Medulla oblongata (tissue), 1 donor: ENCODE measurements at regions not wholly inside any gene's neighbourhood (a gene's known extent, or its start where the extent isn't known, plus 50 kb on each side); places are given as distances from the start of the nearest gene placed in this dataset.
"Not testable (repeated sequence)": the region's sequence is repeated elsewhere in the genome, so short reads cannot be mapped to it uniquely, and the experiment has no call there.

ENCODE experiments used
- DNase-seq: peaks from one replicate; pipeline ENCODE4 v3.0.0-alpha.2; 2015; ENCODE audit errors: extremely low spot score

DNA sequence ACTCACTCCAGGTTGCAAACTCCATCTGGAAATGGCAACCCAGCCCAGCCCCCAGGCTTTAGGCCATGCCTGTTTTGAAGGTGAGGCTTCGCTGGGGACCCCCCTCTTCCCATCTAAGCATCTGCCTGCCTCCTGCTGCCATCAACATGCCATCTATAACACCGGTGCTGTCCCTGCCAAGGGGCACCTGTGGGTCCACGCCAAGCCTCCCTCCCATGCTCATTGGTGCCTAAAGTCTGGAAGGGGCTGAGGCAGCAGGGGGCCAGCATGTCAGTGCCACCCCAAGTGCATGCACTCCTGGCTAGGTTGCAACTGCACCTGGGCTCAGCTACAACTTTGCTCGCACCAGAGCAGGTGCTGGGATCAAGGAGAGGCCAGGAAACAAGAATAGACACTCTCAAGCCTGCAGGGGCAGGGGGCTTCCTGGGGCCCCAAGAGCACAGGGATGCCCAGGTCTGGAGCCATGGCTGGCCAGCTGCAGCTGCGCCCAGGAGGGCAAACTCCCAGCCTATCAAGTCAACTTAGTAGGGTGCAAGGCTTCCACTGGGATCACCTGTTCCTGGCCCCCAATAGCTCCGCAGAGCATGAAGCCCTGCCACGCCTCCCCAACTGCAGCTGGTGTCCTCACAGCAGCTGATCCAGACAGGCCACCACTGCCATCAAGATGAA, 151.3 kb upstream of the HSF2 start:
- no peak for DNase-seq

DNA sequence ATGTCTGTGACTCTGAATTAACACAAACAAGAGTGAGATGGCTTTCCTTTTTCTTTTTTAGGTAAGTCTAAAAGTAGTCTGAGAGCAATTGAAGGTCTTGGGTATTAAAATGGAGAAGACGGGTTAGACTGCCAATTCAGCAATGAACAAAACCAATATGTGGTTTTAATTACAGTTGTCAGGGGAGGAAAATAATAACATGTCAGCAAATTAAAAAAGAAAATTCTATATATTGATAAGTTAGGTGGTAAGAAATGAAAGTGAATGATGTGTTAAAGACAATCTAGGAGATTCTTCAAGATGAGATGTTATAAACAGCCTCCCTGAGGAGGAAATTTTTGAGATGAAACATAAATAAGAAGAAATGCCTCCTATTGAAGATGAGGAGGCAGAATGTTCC, 150.6 kb upstream of the HSF2 start:
- no peak for DNase-seq

DNA sequence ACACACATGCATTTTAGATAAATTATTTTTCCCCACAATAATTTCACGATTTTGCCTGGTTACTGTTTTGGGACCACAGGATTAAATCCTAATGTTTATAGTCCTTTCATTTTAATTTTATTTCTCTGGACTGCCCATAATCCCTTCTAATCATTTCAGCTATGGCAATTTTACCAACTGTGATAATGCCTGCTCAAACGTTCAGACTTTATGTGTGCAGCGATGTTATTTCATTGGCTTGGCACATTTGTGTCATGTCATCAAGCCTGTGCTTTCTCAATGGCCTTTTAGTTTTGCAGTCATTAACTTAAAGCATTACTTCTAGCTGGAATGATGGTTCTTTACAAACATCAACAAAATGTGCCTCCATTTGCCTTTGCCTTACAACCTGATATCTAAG, 140.6 kb upstream of the HSF2 start:
- DNase-seq: no peak

DNA sequence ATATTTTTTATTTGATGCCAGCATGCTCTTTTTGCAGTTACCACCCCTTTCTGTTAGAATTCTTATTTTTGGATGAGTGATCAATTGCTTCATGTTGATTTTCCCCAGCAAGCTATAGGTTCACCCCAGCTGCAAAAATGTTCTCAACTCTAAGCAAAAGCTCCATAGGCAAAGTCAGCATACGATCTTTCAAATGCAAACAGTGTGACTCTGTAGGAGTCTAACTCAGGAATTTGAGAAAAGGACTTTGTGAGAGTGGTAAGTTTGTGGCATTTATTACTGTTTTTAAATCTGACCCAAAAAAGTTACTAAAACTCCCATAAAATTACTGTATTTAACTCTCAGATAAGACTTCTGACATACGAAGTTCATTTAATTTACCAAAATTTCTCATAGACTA, 134.9 kb upstream of the HSF2 start:
- DNase-seq: no peak

DNA sequence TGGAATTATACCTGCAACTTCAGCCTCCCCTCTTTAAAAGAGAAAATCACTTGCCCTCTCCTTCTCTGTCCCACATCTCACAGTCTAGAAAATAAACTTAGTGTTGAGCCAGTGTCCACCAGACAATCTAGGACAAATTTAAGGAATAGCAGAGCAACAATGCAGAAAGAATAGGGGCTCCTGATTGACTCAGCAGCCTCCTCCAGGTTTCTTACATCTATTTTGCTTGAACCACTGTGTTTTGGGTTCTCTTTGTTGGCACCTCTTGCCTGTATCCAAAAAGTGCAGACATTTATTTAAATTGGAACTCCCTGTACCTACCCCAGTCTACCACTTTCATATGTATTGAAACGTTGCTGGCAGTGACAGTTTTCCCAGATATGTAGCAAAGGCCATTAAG, 133.7 kb upstream of the HSF2 start:
- DNase-seq: no peak

DNA sequence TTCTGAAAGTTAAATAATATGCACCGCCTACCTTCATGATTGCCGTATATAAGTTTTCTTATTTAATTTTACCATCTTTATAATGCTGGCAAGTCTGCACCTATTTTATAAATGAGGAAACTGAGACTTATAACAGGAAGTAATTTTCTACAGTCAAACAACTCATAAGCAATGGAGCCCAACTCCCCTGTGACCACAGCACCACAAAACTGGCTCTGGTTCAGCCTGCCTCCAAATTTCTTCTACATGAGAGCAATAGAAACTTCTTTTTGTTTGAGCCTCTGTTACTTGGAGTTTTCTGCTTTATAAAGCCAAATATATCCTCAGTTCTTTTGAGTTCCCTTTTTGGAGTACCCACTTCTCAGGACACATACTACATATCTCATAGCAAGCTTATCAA, 131.1 kb upstream of the HSF2 start:
- no peak for DNase-seq

DNA sequence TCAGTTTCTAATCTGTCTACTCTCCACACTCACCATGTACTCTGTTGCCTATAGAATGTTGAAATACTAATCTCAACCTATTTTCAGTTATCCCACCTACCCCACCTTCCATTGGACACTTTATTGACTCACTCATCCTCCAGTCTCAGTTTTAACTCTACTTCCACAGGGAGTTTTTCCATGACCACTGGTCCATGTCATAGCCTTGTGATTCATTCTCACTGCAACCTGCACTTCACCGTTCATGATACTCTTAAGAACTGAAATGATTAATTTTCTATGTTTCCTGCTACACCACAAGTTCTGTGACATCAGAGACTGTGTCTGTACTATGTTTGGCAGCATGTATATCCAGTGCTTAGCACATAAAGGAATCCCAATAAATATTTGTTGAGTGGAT, 122.8 kb upstream of the HSF2 start:
- DNase-seq: no peak

DNA sequence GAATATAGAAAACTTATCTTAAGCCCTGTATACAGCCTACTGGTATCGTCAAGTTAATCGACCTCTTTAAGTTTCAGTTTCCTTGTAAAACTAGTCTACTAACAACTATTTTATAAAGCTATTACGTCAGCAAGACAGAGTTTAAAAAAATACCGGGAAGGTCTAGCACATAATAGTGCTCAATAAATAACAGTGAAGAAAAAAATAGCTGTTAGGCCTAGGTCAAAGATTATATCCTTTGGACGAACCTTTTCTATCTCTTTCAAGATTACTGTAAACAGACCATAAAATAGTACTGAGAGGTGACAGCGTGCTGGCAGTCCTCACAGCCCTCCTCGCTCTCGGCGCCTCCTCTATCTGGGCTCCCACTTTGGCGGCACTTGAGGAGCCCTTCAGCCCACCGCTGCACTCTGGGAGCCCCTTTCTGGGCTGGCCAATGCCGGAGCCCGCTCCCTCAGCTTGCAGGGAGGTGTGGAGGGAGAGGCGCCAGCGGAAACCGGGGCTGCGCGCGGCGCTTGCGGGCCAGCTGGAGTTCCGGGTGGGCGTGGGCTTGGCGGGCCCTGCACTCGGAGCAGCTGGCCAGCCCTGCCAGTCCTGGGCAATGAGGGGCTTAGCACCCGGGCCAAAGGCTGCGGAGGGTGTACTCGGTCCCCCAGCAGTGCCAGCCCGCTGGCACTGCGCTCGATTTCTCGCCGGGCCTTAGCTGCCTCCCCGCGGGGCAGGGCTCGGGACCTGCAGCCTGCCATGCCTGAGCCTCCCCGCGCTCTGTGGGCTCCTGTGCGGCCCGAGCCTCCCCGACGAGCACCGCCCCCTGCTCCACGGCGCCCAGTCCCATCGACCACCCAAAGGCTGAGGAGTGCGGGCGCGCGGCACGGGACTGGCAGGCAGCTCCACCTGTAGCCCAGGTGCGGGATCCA, 119.1 kb upstream of the HSF2 start:
- DNase-seq: not testable (repeated sequence)

DNA sequence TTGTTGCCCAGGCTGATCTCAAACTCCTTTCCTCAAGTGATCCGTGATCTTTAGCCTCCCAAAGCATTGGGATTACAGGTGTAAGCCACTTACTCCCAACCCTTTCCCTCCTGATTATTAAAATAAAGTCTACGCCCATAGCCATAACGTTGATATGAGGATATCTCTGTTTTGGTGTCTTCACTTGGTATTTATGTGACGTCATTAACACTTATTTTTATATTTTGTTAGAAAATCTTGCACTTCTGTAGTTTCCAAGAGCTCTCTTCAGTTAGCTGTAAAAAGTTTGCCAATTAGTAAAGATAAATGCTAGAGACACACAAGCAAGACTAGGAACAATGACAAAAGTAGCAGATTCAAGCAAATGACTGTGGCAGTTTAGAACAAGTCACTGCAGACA, 115.6 kb upstream of the HSF2 start:
- no peak for DNase-seq

DNA sequence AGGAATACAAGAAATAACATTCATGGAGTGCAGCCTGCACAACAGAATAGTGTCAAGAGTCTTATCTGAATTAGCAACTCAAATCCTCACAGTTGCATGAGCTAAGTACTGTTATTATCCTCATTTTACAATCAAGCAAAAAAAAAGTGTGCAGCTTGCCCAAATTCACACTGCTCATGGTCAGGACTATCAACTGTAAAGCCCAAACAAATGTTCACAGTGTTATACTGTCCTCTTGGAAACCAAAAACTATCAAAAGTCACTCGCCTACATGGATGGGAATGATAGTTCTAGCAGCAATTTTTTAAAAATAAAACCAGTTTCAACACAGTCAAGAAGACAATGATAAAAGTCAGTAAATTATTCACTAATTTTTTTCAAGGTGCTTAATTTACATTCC, 114.6 kb upstream of the HSF2 start:
- DNase-seq: no peak

DNA sequence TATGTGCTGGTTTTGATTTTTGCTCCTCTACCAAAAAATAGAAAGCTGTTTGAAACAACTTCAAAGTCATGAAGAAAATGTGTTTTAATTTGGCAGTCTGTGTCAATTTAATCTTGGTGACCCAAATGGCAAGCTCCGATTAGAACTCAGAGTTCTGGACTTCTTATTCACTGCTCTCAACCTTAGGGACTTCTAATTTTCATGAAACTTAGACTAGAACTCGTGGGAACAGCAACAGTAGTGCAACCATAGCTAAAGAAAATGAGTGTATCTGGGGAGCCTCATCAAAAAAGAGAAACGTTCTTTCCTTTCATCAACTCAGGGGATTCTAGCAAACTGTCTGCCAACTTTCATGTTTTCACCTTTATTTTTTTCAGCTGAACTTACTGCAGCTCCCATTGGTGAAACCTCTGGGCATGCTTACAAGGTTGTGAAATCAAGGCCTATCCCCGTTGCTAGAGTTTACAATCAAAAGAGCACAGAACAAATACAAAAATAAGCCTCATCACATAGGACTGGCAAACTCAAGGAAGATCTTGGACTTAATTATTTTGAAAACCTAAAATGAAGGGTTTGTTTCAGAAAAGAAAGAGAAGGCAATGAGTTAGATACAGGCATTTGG, 114.0 kb upstream of the HSF2 start:
- no peak for DNase-seq

DNA sequence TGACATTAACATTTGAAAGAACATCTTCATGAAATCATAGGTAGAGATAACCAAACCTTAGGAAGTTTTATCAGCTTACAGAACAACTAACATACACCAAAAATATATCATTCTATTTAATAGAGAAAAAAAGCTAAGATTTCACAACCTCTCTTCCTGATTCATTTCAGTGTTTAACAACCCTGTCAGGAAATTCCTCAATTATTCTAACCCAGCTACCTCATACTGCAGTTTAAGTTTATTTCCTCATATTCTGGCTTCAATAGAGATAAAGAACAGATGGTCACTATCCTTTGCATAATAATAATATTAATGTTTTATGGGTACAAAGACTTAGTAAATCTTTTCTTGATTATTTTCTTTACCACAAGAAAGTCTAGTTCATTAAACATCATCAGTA, 112.9 kb upstream of the HSF2 start:
- DNase-seq: no peak

DNA sequence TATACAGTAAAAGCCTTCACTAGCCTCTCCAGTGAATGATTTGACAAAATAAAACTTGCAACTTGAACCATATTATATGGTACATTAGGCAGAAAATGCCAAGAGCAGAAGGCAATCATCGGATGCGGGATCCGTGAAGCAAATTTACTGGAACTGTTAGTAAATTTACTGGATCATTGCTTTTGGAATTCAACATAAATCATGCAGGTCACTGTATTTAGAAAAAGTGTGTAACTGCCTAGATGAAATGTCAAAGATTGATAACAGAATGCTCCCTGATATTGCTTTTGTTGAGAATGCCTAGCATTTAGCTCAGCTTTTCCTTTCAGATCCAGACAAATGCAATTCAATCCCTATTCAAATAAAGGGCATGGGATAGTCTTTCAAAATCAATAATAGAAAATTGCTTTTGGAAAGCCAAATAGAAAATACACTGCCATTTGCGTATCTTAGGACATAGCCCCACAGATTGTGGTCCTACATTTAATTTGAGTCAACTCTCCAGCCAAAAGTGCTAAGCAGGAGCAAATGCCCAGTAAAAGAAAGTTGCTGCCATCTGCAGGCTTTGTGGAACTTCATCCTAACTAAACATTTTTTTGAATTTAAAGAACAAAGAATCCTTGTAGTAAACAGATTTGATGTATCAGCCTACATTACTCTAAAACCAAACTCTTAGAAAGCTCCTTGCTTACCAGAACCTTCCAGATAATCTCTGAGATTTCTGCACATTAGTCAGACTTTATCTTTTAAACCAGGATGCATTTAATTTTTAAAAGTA, 109.5 kb upstream of the HSF2 start:
- peak; percentile 70 for DNase-seq

DNA sequence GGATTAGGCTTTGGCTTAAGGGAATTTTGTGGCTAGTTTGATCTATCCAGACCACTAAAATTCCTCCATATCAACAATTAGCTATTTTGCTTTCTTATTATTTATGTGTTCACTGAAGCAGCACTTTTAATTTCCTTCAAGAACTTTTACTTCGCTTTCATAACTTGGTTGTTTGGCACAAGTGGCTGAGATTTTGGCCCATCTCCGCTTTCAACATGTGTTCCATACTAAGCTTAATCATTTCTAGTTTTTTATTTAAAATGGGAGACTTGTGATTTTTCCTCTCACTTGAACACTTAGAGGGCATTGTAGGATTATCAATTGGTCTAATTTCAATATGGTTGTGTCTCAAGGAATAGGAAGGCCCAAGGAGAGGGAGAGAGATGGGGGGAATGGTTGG, 102.4 kb upstream of the HSF2 start:
- no peak for DNase-seq

DNA sequence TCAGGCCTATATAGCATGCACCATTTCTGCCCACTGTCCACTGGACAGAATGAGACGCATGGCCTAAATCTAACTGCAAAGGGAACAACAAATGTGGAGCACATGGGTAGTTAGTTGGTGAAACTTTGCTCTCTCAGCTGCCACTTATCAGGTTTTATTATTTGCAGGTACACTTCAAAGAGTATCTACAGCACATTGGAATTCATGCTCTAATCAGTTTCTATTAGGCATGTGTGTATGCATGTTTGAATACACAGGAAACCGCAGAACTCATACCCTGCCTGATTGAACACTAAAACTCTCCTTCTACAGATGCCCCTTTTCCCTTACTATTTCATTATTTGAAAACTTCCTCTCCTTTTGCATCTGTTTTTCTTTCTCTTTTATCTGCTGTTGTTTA, 97.4 kb upstream of the HSF2 start:
- DNase-seq: no peak

DNA sequence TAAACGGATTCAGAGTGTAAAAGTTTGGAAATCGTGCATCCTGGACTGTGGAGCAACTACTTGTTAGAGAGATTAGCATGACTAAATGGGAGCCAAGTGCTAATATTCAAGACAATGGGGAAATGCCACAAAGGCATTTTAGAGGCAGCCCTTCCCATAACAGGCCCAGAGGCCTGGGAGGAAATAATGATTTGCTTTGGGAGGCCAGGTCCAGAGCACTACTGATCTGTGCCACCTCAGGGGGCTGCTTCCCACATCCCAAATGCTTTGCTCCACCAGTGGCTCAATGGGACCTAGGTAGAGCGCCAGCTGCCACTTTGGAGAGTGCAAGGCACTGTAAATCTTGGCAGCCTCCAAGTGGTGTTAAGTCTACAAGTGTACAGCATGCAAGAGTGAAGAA, 91.9 kb upstream of the HSF2 start:
- DNase-seq: no peak

DNA sequence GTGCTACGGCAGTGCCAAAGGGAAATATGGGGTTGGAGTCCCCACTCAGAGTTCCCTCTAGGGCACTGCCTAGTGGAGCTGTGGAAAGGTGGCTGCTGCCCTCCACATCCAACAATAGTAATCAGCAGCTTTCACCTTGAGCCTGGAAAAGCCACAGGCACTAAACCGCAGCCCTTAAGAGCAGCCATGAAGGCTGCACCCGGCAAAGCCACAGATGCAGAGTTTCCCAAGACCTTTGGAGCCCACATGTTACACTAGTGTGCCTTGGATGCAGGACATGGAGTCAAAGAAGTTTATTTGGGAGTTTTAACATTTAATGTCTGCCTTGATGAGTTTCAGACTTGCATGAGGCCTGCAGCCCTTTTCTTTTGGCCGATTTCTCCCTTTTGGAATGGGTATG, 91.4 kb upstream of the HSF2 start:
- no peak for DNase-seq

DNA sequence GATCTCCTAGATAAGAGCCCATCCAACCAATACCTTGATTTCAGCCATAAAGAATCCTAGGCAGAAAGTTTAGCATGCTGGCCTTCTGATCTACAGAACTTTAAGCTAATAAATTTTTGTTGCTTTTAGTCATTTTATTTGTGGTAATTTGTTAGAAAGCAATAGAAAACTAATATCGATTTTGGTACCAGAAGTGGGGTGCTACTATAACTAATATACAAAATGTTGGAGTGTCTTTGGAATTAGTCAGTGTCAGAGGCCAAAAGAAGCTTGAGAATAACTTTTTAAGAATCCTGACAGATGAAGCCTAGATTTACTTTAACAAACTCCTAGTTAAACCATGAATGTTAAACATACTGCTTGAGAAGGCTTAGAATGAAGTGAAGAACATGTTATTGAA, 83.6 kb upstream of the HSF2 start:
- no peak for DNase-seq

DNA sequence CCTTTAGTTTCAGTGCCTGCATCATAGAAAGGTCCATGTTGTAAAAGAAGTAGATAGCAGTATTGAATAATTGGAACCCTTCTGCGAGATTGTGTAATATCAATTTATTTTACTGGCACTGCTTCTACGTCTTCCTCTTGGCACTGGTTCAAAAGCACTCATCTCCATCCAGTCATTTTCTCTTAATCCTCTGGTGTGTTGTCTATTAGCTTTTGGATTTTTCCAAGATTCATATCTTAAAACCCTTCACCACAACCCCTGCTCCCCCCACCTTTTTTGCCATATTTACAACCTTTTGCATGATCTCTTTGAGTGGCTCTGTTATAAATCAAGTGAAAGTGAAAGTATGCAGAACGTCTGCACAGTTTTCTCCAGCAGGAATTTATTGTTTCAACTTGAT, 76.6 kb upstream of the HSF2 start:
- DNase-seq: peak; percentile 4

DNA sequence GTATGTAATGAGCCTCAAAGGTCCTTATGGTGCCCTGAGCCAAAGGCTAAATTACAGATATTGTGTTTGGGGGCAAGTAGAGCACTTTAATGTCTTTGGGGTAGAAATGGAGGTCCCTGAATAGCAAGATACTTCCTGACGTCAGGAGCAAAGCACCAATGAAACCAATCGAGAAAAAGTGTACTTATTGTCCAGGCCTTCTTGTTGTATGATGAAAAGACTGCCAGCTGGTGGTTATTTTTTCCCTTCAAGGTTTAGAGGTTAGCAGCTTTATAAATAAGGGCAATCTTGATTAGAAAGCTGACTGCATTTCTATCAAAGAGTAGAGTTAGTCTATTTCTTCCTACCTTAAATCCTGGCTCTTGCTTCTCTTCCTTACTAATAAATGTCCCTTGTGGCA, 76.1 kb upstream of the HSF2 start:
- DNase-seq: no peak

DNA sequence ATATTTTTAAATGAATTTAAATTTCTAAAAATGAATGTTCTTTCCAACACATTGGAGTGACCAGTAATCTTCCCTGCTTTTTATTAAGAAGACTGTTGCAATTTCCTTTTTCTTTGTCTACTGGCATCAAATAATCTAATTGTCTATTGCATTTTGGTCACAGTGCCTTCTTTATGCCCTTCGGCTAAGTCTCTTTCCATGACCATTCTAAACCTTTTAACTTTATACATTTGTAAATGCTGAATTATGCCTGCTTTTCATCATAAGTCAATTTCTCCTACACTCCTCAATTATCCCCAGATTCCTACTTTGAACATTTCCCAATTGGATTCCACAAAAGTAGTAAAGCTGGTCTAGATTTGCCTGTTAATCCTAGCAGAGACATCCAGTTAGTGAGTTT, 69.1 kb upstream of the HSF2 start:
- DNase-seq: no peak

DNA sequence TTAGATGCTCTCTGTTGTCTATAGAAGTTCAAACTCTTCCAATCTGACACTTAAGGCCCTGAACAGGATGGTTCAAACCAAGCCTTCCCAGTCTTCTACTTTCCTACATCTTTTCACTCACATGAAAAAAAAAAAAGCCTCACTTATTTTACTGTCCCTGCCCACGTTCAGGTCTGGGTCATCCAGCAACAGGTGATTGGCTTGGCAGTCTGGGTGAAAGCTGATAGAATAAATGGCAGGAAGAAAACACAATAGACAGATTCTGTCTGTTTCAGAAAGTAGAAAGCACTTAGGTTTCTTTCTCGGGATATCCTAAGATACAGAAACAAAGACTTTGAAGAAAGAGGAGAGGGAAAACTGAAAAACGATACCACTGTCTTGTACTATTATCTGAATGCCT, 61.8 kb upstream of the HSF2 start:
- no peak for DNase-seq
